T1000 (cell line): ENCODE measurements at regions not wholly inside any gene's neighbourhood (a gene's known extent, or its start where the extent isn't known, plus 50 kb on each side); places are given as distances from the start of the nearest gene placed in this dataset.

Experiments
- DNase-seq: peaks from one replicate; lab custom pipeline; 2025; ENCODE audit warnings: mixed read lengths; lab: John Stamatoyannopoulos, UW

- no peak for DNase-seq
Observed at GRCh38 chr6:41429506-41430504, 94.4 kb downstream of the NCR2 start.

- peak; percentile 23 for DNase-seq
Observed at GRCh38 chr6:41430875-41431274, 95.5 kb downstream of the NCR2 start.

GRCh38 chr6:41432280-41432679, 96.9 kb downstream of the NCR2 start:
- no peak for DNase-seq

- no peak for DNase-seq
Observed at GRCh38 chr6:41434803-41435481, 99.5 kb downstream of the NCR2 start.

- no peak for DNase-seq
Observed at GRCh38 chr6:41437604-41438003, 102.2 kb downstream of the NCR2 start.

- no peak for DNase-seq
Observed at GRCh38 chr6:41438746-41439145, 103.3 kb downstream of the NCR2 start.

- DNase-seq, result no peak
Observed at GRCh38 chr6:41439524-41440418, 104.4 kb downstream of the NCR2 start.

GRCh38 chr6:41440958-41441357, 105.2 kb upstream of the FOXP4 start:
- no peak for DNase-seq

GRCh38 chr6:41441598-41442351, 104.4 kb upstream of the FOXP4 start:
- no peak for DNase-seq

GRCh38 chr6:41442352-41442672, 103.9 kb upstream of the FOXP4 start:
- no peak for DNase-seq

- no peak for DNase-seq
Observed at GRCh38 chr6:41442800-41443501, 103.2 kb upstream of the FOXP4 start.

GRCh38 chr6:41443616-41444525, 102.3 kb upstream of the FOXP4 start:
- DNase-seq, result no peak

GRCh38 chr6:41445261-41445660, 100.9 kb upstream of the FOXP4 start:
- DNase-seq, result no peak

GRCh38 chr6:41446132-41446531, 100.0 kb upstream of the FOXP4 start:
- DNase-seq, result no peak

- DNase-seq, result no peak
Observed at GRCh38 chr6:41446907-41447545, 99.2 kb upstream of the FOXP4 start.

- no peak for DNase-seq
Observed at GRCh38 chr6:41448256-41448655, 97.9 kb upstream of the FOXP4 start.

- no peak for DNase-seq
Observed at GRCh38 chr6:41449399-41450245, 96.6 kb upstream of the FOXP4 start.

- no peak for DNase-seq
Observed at GRCh38 chr6:41450581-41450980, 95.6 kb upstream of the FOXP4 start.
